Stimulated activated CD4-positive, alpha-beta T cell treated with anti-CD3 and anti-CD28 coated beads, Interleukin-1b, Interleukin-23, amount 100 ng/mL, for 24 hours (primary cell): ENCODE measurements at regions not wholly inside any gene's neighbourhood (a gene's known extent, or its start where the extent isn't known, plus 50 kb on each side); places are given as distances from the start of the nearest gene placed in this dataset.
"Not testable (repeated sequence)": the region's sequence is repeated elsewhere in the genome, so short reads cannot be mapped to it uniquely, and the experiment has no call there.

Experiments
- DNase-seq, 4 experiments: peaks; one replicate each; pipeline ENCODE4 v3.0.0-alpha.2; 2020; ENCODE audit warnings: low read depth in 4 of 4, low spot score in 1 of 4

DNA sequence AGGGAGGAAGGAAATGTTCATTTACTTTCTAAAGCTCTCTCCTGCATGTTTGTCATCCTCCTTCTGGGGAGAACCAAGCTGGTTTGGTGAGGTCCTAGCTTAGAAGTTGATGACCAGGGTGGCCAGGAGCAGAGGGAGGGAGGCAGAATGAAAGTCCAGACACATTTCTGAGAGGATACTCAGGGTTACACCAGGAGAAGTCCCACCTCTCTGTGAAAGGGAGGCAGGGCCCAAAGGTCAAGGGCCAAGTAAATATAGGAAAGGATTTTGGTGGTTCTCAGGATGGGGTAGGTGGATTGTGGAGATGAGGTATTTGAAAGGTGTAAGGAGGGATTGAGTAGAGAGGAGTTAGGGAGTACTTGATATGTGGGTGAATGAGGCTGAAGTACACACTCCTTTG, 58.0 kb upstream of the FBXO11 start:
- DNase-seq: no peak

DNA sequence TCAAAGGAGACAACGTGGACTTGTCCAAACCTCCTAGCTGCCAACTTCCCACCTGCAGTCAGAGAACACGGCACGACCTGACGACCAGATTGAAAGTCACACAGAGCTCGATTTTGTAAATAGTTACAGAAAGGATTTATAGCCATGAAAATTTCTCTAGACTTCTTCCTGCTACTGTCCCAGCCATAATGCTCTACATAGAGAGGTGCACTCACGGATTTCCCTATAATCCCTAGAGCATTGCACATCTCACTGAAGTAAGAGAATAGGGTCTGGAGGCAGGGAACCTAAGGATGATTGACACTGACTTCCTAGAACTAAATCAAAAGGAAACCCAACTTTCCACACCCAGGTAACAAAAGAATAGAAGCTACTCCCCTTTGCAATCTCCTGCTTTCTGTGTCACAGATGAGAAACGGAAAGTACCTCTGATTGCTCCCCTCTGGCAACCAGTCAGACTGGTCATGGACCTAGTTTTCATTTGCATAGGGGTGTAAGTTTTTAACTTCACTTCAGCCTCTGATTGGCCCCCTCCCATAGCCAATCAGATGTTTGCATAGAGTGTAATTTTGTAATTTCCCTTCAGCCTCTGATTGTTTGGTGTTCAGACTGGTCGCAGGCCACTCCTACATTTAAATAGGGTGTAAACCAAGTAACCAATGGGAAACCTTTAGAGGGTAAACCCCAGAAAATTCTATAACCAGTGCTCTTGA, 58.6 kb upstream of the FBXO11 start:
- DNase-seq: no peak

DNA sequence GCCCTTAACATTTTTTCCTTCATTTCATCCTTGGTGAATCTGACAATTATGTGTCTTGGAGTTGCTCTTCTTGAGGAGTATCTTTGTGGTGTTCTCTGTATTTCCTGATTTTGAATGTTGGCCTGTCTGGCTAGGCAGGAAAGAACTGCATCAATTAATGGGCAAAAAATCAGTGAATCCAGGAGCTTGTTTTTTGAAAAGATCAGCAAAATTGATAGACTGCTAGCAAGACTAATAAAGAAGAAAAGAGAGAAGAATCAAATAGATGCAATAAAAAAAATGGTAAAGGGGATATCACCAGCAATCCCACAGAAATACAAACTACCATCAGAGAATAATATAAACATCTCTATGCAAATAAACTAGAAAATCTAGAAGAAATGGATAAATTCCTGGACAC, 70.4 kb upstream of the FBXO11 start:
- DNase-seq: not testable (repeated sequence)

DNA sequence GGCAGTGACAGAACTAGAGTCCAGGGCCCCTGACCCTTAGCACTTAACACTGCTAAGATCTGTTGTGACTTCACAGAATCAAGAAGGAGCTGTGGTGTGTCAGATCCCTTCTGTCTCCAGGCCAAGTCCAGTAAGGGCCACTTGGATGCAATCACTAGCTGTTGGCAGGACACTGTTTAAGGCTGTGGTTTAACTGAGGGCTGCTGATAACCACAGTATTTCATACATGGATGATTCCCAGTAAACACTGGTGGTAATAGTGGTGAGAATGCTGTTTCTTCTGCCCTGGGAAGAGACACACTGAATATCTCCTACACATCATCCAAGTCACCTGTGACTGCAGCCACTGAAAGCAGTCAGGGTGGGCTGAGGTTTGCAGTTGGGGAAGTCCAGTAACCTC, 77.7 kb upstream of the FBXO11 start:
- DNase-seq: no peak

DNA sequence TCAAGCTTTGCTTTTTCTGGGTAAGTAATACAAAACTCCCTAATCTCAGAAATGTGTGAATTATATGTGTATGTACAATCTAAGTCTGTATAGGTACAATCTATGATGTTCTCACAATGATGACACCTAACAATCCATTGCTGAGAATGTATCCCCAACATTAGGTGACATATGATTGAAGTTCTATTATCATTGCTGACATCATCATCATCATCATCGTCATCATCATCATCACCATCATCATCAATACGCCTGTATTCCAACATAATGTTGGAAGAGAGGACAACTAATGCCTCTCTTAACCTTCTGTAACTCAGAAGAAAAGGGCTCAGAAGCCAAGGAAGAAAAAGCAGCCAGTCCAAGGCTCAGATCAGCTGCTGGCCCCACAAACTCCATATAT, 84.2 kb upstream of the FBXO11 start:
- no peak for DNase-seq

DNA sequence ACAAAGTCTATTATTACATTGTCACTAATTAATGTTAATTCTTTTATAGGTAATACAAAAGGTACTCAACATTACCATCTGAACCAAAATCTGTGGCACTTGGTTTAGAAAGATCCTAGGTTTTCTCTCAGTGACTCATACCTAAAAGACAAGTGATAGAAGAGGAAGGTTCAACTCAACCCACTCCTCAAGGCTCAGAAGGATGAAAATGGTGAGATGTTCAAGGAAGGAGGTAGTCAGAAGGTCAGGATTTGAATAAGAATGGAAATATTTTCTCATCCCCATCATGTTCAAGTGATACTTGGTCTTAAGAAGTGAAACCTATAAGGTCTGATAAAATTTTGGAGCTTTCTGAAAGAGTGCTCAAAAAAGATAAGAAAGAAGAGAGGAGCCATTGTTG, 86.4 kb upstream of the FBXO11 start:
- DNase-seq: no peak

DNA sequence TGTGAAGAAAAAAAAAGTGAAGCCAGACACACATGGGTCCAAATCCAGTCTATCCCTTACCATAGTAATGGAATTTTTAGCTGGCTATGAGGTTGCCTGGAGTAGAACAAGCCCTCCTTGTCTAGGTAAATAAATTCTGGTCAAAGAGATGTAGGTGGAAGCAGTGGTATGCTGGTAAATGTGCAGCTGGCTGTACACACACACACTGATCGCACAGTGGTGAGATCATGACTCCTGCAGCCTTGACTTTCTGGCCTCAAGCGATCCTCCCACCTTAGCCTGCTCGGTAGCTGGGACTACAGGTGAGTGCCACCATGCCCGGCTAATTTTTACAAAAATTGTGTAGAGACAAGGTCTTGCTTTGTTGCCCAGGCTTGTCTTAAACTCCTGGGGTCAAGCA, 90.5 kb upstream of the FBXO11 start:
- DNase-seq: no peak

DNA sequence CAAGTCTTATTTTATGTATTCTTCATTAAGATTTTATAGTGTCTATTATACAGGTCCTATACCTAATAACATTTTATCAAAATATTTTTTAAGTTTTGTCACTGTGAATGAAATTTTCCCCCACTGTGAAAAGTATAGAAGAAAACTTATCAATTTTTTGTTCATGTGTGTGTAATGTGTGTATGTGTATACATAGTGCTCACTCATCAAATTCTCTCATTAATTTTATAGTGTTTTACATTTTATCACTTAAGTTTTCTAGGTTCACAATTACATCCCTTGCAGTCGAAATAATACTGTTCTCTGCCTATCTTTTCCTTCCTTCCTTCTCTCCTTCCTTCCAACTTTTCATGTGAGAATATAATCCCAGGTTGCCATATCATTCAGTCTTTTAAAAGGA, 93.2 kb upstream of the FBXO11 start:
- no peak for DNase-seq

DNA sequence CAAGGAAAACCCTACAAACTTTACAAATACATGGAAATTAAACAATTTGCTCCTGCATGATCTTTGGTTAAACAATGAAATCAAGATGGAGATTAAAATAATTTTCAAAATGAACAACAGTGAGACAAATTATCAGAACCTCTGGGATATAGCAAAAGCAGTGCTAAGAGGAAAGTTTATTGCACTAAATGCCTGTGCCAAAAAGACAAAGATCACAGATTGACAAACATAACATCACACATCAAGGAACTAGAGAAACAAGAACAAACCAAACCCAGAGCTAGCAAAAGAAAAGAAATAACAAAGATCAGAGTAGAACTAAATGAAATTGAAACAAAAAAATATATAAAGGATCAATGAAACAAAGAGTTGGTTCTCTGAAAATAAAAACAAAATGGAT, 95.2 kb upstream of the FBXO11 start:
- DNase-seq: no peak

DNA sequence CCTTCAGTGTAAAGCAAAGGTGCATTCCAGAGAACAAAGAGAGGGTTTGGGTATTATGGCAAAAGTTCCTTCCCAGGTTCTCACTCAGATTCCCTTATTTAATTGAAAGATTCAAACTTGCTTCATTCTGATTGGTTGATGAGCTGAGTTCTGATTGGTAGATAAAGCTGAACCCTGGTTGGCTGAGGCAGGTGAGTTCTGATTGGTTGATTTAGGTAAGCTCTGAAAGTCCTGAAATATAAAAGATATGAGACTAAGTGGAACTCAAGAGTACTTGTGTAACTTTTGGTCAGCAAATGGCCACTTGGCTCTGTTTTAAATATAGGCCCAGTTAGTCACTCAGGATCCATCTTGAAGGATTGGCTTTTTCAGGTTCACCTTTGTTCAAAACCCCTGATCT, 99.8 kb upstream of the FBXO11 start:
- DNase-seq: no peak

DNA sequence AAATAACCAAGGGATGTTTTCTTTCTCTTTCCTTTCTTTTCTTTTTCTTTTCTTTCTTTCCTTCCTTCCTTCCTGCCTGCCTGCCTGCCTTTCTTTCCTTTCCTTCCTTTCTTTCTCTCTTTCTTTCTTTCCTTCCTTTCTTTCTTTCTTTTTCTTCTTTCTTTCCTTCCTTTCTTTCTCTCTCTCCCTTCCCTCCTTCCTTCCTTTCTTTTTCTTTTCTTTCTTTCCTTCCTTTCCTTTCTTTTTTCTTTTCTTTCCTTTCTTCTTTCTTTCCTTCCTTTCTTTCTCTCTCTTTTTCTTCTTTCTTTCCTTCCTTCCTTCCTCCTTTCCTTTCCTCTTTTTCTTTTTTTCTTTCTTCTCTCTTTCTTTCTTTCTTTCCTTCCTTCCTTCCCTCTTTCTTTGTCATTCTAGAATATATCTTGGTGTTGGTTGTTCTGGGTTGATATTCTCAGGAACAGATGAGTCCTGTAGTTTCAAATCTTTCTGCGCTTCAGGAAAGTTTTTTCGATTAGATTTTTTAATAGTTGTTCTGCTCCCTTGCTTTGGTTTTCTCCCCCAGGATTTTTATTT, 101.5 kb upstream of the FBXO11 start:
- DNase-seq: no peak

DNA sequence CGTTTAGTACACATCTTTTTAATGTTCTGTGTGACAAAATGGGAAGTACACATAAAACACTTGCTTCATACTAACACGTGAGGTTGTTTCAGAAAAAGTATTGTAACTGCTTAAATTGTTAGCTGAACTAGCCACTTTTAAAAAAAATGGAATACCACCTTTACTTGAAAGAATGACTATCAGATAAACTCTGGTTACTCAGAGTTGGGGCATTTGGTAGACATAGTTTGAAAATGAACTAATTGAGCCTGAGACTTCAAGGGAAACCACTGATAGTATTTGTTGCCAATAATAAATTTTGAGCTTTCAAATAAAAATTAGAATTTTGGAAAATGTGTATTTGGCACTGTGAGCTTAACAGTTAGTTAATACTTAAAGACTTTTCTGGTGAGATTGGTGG, 103.0 kb upstream of the FBXO11 start:
- no peak for DNase-seq

DNA sequence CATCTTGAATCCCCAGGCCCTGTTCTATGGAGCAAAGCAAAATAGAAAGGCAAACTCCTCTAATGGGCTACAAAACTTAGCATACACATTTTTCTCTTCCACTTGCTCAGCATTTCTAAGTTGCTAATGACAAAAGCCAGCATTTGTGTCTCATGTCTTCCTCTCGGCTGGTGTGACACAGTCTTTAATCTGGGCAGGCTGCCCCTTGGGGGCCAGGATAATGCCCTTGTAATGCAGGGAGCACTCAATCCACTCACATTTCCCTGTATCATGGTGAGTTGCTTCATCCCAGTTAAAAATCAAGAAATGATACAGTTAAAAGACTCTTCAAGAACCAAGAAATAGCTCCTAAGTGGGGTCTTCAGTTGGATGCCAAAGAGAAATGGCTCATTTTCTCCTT, 109.1 kb upstream of the FBXO11 start:
- DNase-seq: no peak

DNA sequence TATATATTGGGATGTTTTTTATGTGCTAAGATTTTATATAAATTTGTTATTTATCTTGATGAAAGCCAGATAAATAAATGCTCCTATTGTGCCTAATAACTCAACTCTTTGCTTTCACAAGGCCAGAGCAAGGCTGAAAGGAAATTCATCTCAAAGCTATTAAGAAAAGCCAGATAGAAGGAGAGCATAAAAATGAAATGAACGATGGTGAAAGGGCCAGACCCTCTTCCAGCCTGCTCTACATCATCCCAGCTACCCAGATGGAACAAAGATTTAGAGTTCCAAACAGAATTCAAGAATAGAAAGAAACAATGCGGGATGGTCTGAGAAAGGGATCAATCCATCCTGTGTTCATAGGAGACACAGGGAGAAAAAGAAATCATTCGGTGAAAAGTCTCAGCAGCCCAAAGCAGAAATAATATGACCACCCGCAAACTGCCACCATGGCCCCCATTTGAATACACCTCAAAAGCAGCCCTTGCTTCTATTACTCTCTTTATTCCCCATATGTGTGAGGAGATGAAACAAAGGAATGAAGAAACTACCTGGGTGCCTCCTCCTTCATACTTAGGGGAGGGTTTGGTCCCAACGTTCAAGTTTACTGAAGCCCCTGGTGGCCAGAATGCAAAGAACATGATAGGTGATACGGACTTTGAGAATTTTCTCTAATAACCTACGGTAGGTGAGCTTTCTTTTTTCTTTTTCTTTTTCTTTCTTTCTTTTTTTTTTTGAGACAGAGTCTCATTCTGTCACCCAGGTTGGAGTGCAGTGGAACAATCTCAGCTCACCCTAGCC, 110.1 kb upstream of the FBXO11 start:
- DNase-seq: no peak

DNA sequence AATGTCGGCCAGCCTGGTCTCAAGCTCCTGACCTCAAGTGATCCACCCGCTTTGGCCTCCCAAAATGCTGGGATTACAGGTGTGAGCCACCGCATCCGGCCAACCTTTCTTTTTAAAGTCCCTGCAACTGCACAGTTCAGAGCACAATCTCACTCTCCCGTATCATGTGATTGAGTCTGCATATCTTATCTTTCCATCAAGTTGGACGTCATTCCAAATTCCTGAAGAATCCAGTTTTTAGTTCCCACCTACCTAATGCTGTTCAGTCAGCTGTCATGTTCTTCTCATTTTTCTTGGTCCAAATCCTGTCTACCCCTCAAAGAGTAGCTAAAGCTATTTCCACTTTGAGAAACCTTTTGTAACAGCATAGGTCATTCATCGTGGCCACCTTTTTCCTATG, 110.8 kb upstream of the FBXO11 start:
- DNase-seq: no peak

DNA sequence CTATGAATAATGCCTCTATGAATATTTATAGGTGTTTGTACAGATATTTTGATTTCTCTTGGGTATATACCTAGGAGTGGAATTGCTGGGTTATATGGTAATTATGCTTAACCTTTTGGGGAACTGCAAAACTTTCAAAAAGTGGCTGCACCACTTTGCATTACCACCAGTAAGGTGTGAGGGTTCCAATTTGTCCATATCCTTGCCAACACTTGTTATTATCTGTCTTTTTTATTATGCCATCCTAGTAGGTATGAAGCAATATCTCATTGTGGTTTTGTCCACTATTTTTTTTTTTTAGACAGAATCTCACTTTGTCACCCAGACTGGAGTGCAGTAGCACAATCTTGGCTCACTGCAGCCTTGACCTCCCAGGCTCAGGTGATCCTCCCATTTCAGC, 112.2 kb upstream of the FBXO11 start:
- DNase-seq: no peak

DNA sequence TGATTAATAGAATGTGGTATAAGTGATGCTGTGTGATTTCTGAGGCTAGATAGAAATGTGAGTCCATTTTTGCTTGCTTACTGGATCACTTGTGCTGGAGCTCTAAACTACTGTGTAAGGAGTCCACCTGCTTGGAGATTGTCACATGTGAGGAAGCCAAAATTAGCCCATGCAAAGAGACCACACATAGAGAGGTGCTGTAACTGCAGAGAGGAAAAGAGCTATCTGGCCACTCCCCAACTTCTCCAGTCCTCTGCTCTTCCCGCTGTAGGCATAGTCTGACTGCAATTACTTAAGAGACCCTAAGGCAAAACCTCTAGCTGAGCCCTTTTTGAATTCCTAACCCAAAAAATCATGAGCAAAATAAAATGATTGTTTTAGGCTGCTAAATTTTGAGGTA, 120.6 kb upstream of the FBXO11 start:
- no peak for DNase-seq

DNA sequence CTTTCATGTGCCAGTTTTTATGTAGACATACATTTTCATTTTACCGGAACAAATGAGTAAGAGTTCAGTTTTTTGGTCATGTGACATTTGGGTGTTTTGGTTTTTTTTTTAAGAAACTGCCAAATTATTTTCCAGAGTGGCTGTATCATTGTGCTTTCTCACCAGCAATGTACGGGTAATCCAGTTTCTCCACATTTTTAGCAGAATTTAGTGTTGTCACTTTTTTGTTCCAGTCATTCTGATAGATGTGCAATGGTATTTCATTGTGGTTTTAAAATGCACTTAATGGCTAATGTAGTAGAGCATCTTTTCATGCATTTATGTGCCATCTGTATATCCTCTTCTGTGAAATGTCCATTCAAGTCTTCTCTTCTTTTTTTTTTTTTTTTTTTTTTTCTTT, 126.5 kb upstream of the FBXO11 start:
- no peak for DNase-seq

DNA sequence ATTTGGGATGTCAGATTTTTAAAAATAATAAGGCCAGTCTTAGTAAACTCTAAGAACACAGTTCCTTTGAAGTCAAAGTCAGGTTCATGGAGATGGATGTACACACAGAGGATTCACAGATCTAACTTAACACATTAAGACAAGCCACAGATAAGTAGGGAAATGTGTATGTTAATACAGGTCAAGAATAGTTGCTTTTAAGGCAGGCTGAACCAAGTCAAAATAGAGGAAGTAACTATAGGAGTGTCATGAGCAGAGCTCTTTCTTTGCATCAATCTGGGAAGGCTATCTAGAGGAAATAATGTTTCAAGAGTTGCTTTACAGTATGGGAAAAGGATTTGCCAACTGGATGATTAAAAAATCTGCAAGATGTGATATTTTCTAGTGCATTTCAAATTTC, 128.0 kb upstream of the FBXO11 start:
- no peak for DNase-seq

DNA sequence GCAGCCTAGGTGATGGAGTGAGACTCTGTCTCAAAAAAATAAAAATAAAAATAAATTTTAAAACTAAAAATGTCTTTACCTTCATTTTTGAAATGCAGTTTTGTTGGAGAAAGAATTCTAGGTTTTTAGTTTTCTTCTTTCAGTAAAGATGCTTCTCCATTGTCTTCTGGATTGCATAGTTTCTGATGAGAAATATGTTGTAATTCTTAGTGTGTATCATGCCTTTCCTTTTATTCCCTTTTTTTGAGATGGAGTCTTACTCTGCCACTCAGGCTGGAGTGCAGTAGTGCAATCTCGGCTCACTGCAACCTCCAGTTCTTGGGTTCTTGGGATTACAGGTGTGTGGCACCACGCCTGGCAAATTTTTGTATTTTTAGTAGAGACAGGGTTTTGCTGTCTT, 130.0 kb upstream of the FBXO11 start:
- no peak for DNase-seq

DNA sequence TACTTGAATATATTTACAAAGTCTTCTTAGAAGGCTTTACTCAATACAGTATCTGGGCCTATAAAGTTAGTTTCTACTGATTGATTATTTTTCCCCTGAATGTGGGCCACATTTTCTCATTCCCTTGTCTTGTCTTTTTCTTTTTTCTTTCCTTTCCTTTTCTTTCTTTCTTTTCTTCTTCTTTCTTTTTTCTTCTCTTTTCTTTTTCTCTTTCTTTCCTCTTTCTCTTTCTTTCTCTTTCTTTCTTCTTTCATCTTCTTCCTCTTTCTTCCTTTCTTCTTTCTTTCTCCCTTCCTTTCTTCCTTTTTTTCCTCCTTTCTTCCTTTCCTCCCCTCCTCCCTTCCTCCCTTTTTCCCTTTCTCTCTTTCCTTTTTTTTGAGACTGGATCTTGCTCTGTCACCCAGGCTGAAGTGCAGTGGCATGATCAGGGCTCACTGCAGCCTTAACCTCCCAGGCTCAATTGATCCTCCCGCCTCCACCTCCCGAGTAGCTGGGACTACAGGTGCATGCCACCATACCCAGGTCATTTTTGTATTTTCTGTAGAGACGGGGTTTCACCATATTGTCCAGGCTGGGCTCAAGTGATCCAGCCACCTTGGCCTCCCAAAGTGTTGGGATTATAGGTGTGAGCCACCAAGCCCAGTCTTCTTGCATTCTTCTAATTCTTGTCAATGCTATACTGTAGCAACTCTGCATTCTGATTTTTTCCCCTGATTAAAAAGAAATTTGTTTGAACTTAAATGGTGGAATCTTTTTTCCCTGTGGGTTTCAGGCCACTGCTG, 133.1 kb upstream of the FBXO11 start:
- DNase-seq: no peak
